Keratinocyte (primary cell): ENCODE measurements at regions not wholly inside any gene's neighbourhood (a gene's known extent, or its start where the extent isn't known, plus 50 kb on each side); places are given as distances from the start of the nearest gene placed in this dataset.

ENCODE experiments used
- DNase-seq: peaks from one replicate; pipeline ENCODE4 v3.0.0-alpha.2; 2011; ENCODE audit warnings: low read depth, missing footprints, low spot score
- FAIRE-seq: peaks from 2 replicates; lab custom pipeline; 2011; peaks lifted over from hg19 to GRCh38; lab: Jason Lieb, UNC
- H2AFZ ChIP-seq: 2 replicates; pipeline ENCODE4 v1.6.0; 2012; ENCODE audit warnings: low read length, control low read depth, inconsistent platforms; ENCODE audit not compliant: control insufficient read depth
- H3K27ac ChIP-seq: 2 replicates; pipeline ENCODE4 v1.5.1; 2011; ENCODE audit warnings: low read length; ENCODE audit not compliant: control insufficient read depth, insufficient read depth
- H3K27me3 ChIP-seq: 3 replicates; pipeline ENCODE4 v1.6.0; 2011; ENCODE audit warnings: low read length; ENCODE audit not compliant: control insufficient read depth, insufficient read depth; ENCODE audit errors: extremely low read depth
- H3K36me3 ChIP-seq, 2 experiments: 2 replicates in 1 of 2; 3 replicates in 1 of 2; pipeline ENCODE4 v1.5.1; 2011; ENCODE audit warnings: low read length in 2 of 2, mild to moderate bottlenecking in 1 of 2; ENCODE audit not compliant: control insufficient read depth in 2 of 2, insufficient read depth in 2 of 2; ENCODE audit errors: extremely low read depth in 1 of 2
- H3K4me1 ChIP-seq: 3 replicates; pipeline ENCODE4 v1.5.1; 2011; ENCODE audit warnings: low read length; ENCODE audit not compliant: control insufficient read depth, insufficient read depth; ENCODE audit errors: extremely low read depth
- H3K4me2 ChIP-seq: 3 replicates; pipeline ENCODE4 v1.6.0; 2011; ENCODE audit warnings: low read depth, low read length; ENCODE audit not compliant: control insufficient read depth, insufficient read depth; ENCODE audit errors: extremely low read depth
- H3K4me3 ChIP-seq, 3 experiments: fragments of 200-600 bp in 1 of 3; sonication (generic) in 1 of 3; 2 replicates in 2 of 3; 3 replicates in 1 of 3; pipeline ENCODE4 v1.5.1; 2011 to 2016; ENCODE audit warnings: low read length in 3 of 3, mild to moderate bottlenecking in 3 of 3, control low read depth in 2 of 3, inconsistent platforms in 1 of 3, low read depth in 1 of 3, mixed read lengths in 1 of 3, mixed run types in 1 of 3, moderate library complexity in 1 of 3; ENCODE audit not compliant: control insufficient read depth in 2 of 3, insufficient read depth in 2 of 3; ENCODE audit errors: extremely low read depth in 1 of 3
- H3K79me2 ChIP-seq: 2 replicates; pipeline ENCODE4 v1.6.0; 2012; ENCODE audit warnings: low read length; ENCODE audit not compliant: control insufficient read depth, insufficient read depth
- H3K9ac ChIP-seq: 3 replicates; pipeline ENCODE4 v1.6.0; 2011; ENCODE audit warnings: low read length; ENCODE audit not compliant: control insufficient read depth, insufficient read depth; ENCODE audit errors: extremely low read depth
- H3K9me1 ChIP-seq: 3 replicates; pipeline ENCODE4 v1.6.0; 2011; ENCODE audit warnings: low read length; ENCODE audit not compliant: control insufficient read depth, insufficient read depth; ENCODE audit errors: extremely low read depth
- H3K9me3 ChIP-seq: 2 replicates; pipeline ENCODE4 v1.5.1; 2012; ENCODE audit warnings: low read depth, low read length; ENCODE audit not compliant: control insufficient read depth
- H4K20me1 ChIP-seq: 3 replicates; pipeline ENCODE4 v1.6.0; 2011; ENCODE audit warnings: low read length; ENCODE audit not compliant: control insufficient read depth, insufficient read depth; ENCODE audit errors: extremely low read depth
- EZH2 ChIP-seq: IDR thresholded peaks from one replicate; pipeline ENCODE4 v1.6.1; 2012; ENCODE audit warnings: inconsistent platforms, mild to moderate bottlenecking, low read length, moderate library complexity
- dilution Hi-C: fragments of 300-500 bp; cut with MboI; formaldehyde crosslinking; loops from one replicate; pipeline ENCODE4 v1.7.0; 2020; ENCODE audit warnings: low sequenced_read_pairs; ENCODE audit not compliant: extremely low pct_ligation_motif_present
- TF ChIP-seq, protein P1 (sequence below), 3 experiments: IDR thresholded peaks in 1 of 3; conservative IDR thresholded peaks in 1 of 3; optimal IDR thresholded peaks in 1 of 3; 2 replicates in 2 of 3; 3 replicates in 1 of 3; pipeline versions ENCODE3 to v1.5.1; 2011; ENCODE audit warnings: low read length in 3 of 3, mild to moderate bottlenecking in 3 of 3, moderate library complexity in 2 of 3, control low read depth in 1 of 3, inconsistent platforms in 1 of 3; ENCODE audit not compliant: insufficient read depth in 2 of 3; ENCODE audit errors: extremely low read depth in 1 of 3

DNA sequence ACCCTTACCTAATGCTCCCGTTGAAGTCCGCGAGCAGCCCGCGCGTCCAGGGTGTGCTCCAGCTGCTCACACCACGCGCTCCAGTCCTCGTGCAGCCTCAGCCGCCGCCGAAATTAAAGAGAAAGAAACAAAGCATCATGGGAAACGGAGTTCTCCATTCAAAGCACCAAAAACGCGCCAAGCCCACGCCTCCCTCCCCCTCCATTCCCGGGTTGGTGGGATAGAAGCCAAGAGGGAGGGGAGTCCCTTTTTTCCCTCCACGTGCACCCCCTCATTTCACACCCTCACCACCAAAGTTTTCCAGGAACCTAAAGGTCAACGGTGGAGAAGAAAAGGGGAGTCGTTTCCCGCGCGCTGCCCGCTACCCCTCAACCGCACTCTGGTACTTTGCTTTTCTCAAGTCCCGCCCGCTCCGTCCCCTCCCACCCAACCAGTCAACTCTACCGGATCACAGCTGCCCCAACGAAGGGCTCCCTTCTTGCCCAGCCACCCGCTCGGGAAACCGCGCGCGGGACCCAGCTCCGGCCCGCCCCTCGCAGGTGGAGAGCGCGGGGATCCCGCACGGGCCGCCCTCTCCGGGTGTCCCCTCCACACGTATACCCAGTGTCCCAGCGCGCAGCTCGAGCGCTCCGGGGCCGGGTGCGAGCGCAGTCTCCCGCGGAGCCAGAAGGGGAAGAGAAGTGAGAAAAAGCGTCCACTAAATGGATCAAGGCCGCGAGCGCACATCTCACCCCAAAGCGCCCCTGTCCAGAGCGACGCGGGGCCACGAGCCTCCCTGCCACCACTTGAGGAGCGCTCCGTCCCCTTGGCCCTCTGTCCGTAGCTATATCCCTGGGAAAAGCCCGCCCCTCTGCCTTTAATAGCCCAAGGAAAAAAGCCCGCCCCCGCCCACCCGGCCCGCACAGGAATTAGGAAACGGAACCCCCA is 65.1 kb upstream of the CCDC160 start:
- Histone ChIP-seq H3K4me3 (peak overlapping the region in 2 of 3 experiments; percentile 28 to 51), H3K4me2 (peak overlapping the region; percentile 75), H3K27ac (no peak overlapping the region), H3K36me3 (no peaks in the 10 kb centered on the region), H3K9me1 (no peaks in the 10 kb centered on the region), H3K27me3 (peaks cover 34% of the 10 kb centered on the region), H3K9ac (no peak overlapping the region), H3K9me3 (no peaks in the 10 kb centered on the region), H4K20me1 (no peaks in the 10 kb centered on the region), H3K4me1 (peaks cover 2% of the 10 kb centered on the region), H3K79me2 (no peaks in the 10 kb centered on the region), H2AFZ (no peak overlapping the region)
- dilution Hi-C loops, result no loop called here
- TF ChIP-seq, protein P1, sequence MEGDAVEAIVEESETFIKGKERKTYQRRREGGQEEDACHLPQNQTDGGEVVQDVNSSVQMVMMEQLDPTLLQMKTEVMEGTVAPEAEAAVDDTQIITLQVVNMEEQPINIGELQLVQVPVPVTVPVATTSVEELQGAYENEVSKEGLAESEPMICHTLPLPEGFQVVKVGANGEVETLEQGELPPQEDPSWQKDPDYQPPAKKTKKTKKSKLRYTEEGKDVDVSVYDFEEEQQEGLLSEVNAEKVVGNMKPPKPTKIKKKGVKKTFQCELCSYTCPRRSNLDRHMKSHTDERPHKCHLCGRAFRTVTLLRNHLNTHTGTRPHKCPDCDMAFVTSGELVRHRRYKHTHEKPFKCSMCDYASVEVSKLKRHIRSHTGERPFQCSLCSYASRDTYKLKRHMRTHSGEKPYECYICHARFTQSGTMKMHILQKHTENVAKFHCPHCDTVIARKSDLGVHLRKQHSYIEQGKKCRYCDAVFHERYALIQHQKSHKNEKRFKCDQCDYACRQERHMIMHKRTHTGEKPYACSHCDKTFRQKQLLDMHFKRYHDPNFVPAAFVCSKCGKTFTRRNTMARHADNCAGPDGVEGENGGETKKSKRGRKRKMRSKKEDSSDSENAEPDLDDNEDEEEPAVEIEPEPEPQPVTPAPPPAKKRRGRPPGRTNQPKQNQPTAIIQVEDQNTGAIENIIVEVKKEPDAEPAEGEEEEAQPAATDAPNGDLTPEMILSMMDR (optimal IDR thresholded peaks at IDR 0.05 in 1 of 3, IDR thresholded peaks at IDR 0.05 in 1 of 3, conservative IDR thresholded peaks at IDR 0.05 in 1 of 3; ENCODE audit: extremely low read depth in 1 of 3, insufficient read depth in 2 of 3, low read length in 3 of 3), result no peak
- TF ChIP-seq EZH2, result no peak
- no peak for DNase-seq
- no peak for FAIRE-seq

- H3K4me1 ChIP-seq, result peaks cover 2% of the 10 kb centered on the region
- peaks cover 34% of the 10 kb centered on the region for H3K27me3 ChIP-seq
- H3K9me1 ChIP-seq, result no peaks in the 10 kb centered on the region
- H3K36me3 ChIP-seq, result no peaks in the 10 kb centered on the region
- H3K4me3 ChIP-seq, result peak overlapping the region; percentile 28 to 51 (median 43)
- H2AFZ ChIP-seq, result peak overlapping the region; percentile 56
- no peaks in the 10 kb centered on the region for H3K9me3 ChIP-seq
- DNase-seq (no peak), FAIRE-seq (no peak)
- peak overlapping the region; percentile 75 for H3K4me2 ChIP-seq
- H4K20me1 ChIP-seq, result no peaks in the 10 kb centered on the region
- no peak overlapping the region for H3K27ac ChIP-seq
- TF ChIP-seq, protein P1 (optimal IDR thresholded peaks at IDR 0.05 in 1 of 3, IDR thresholded peaks at IDR 0.05 in 1 of 3, conservative IDR thresholded peaks at IDR 0.05 in 1 of 3; ENCODE audit: extremely low read depth in 1 of 3, insufficient read depth in 2 of 3, low read length in 3 of 3), result no peak
- peak; percentile 30 for TF ChIP-seq EZH2
- H3K9ac ChIP-seq, result no peak overlapping the region
- dilution Hi-C loops, result no loop called here
- H3K79me2 ChIP-seq, result no peaks in the 10 kb centered on the region
Measured at GRCh38 chrX:134172588-134173259, 64.3 kb upstream of the CCDC160 start.
